H1 (cell line): ENCODE measurements at regions not wholly inside any gene's neighbourhood (a gene's known extent, or its start where the extent isn't known, plus 50 kb on each side); places are given as distances from the start of the nearest gene placed in this dataset.

Experiments used
- CTCF ChIA-PET: fragments of 300-600 bp; sonication (Branson Sonifier 250); formaldehyde crosslinking; loops from one replicate; lab custom pipeline; 2021; ENCODE audit not compliant: partially characterized antibody; lab: Charles Lee
- POLR2A ChIA-PET: fragments of 300-600 bp; sonication (Branson Sonifier 250); formaldehyde crosslinking; loops from one replicate; lab custom pipeline; 2021; ENCODE audit warnings: inconsistent platforms; ENCODE audit not compliant: partially characterized antibody; lab: Charles Lee
- DNase-seq, 2 experiments: peaks; one replicate each; pipeline versions ENCODE4 v3.0.0 to v3.0.0-alpha.2; 2010 to 2022; ENCODE audit warnings: low spot score in 2 of 2, low read depth in 1 of 2, mixed read lengths in 1 of 2
- FAIRE-seq: peaks from 2 replicates; lab custom pipeline; 2011; peaks lifted over from hg19 to GRCh38; lab: Jason Lieb, UNC
- H2AFZ ChIP-seq: 2 replicates; pipeline ENCODE4 v1.8.1; 2012; ENCODE audit warnings: low read length, inconsistent platforms
- H2AK5ac ChIP-seq: 2 replicates; pipeline ENCODE4 v1.6.1; 2013; ENCODE audit warnings: low read depth, low read length
- H2BK120ac ChIP-seq: replicated peaks from 2 replicates; pipeline ENCODE3; 2013; ENCODE audit warnings: low read depth, low read length, inconsistent platforms
- H2BK12ac ChIP-seq: 2 replicates; pipeline ENCODE4 v1.6.1; 2013; ENCODE audit warnings: low read depth, low read length
- H2BK15ac ChIP-seq: 2 replicates; pipeline ENCODE4 v1.6.1; 2013; ENCODE audit warnings: low read length
- H2BK20ac ChIP-seq: 2 replicates; pipeline ENCODE4 v1.6.1; 2013; ENCODE audit warnings: low read length
- H2BK5ac ChIP-seq: 2 replicates; pipeline ENCODE4 v1.6.1; 2013; ENCODE audit warnings: low read depth, low read length
- H3K14ac ChIP-seq: 2 replicates; pipeline ENCODE4 v1.6.1; 2013; ENCODE audit warnings: inconsistent platforms; ENCODE audit not compliant: insufficient read length
- H3K18ac ChIP-seq: 2 replicates; pipeline ENCODE4 v1.6.1; 2013; ENCODE audit warnings: low read length; ENCODE audit errors: extremely low read depth
- H3K23ac ChIP-seq: 2 replicates; pipeline ENCODE4 v1.6.1; 2013; ENCODE audit warnings: inconsistent platforms; ENCODE audit not compliant: insufficient read length
- H3K23me2 ChIP-seq: 2 replicates; pipeline ENCODE4 v1.6.1; 2013; ENCODE audit warnings: low read depth, low read length
- H3K27ac ChIP-seq: 2 replicates; pipeline ENCODE4 v1.6.1; 2011; ENCODE audit warnings: low read depth, low read length, inconsistent platforms
- H3K27me3 ChIP-seq, 4 experiments: replicated peaks in 1 of 4; 1 replicate in 1 of 4; 2 replicates in 3 of 4; pipeline versions ENCODE4 v1.6.1 to v1.8.1; 2011 to 2013; ENCODE audit warnings: low read length in 3 of 4, mild to moderate bottlenecking in 3 of 4, inconsistent platforms in 2 of 4, mixed read lengths in 2 of 4, moderate library complexity in 1 of 4; ENCODE audit not compliant: control insufficient read depth in 3 of 4, insufficient read depth in 3 of 4; ENCODE audit errors: extremely low read depth in 1 of 4
- H3K36me3 ChIP-seq, 4 experiments: 2 replicates each; pipeline versions ENCODE4 v1.6.1 to v1.8.1; 2011 to 2013; ENCODE audit warnings: mild to moderate bottlenecking in 4 of 4, low read length in 3 of 4, moderate library complexity in 2 of 4, control low read depth in 1 of 4, inconsistent platforms in 1 of 4; ENCODE audit not compliant: insufficient read depth in 4 of 4, control insufficient read depth in 2 of 4
- H3K4ac ChIP-seq: replicated peaks from 2 replicates; pipeline ENCODE3; 2013; ENCODE audit warnings: low read length, low read depth, mixed read lengths, inconsistent platforms; ENCODE audit not compliant: insufficient read length
- H3K4me1 ChIP-seq, 4 experiments: replicated peaks in 1 of 4; 1 replicate in 1 of 4; 2 replicates in 3 of 4; pipeline versions ENCODE4 v1.6.1 to v1.8.1; 2011 to 2013; ENCODE audit warnings: low read length in 3 of 4, inconsistent platforms in 2 of 4, mixed read lengths in 1 of 4; ENCODE audit not compliant: insufficient read depth in 4 of 4, control insufficient read depth in 3 of 4
- H3K4me2 ChIP-seq, 2 experiments: 2 replicates each; pipeline versions ENCODE4 v1.6.1 to v1.8.1; 2011 to 2013; ENCODE audit warnings: low read depth in 2 of 2, low read length in 2 of 2, control low read depth in 1 of 2, inconsistent platforms in 1 of 2, mild to moderate bottlenecking in 1 of 2; ENCODE audit not compliant: insufficient read depth in 1 of 2
- H3K4me3 ChIP-seq, 4 experiments: fragments of 200-600, 300-600 bp in 1 of 4; sonication (generic), shearing (Covaris generic), sonication (Bioruptor Twin) in 1 of 4; 2 replicates each; pipeline versions ENCODE4 v1.5.1 to v1.8.1; 2011 to 2016; ENCODE audit warnings: low read length in 4 of 4, low read depth in 3 of 4, control low read depth in 2 of 4, inconsistent platforms in 2 of 4, mild to moderate bottlenecking in 2 of 4, mixed read lengths in 1 of 4, moderate library complexity in 1 of 4; ENCODE audit not compliant: insufficient read depth in 2 of 4; ENCODE audit errors: extremely low read depth in 1 of 4
- H3K56ac ChIP-seq: replicated peaks from 2 replicates; pipeline ENCODE3; 2013; ENCODE audit warnings: low read depth, mild to moderate bottlenecking, mixed read lengths, low read length, inconsistent platforms; ENCODE audit not compliant: insufficient read length
- H3K79me1 ChIP-seq: 2 replicates; pipeline ENCODE4 v1.6.1; 2013; ENCODE audit warnings: low read depth, low read length, control low read depth
- H3K79me2 ChIP-seq, 2 experiments: 2 replicates each; pipeline versions ENCODE4 v1.6.1 to v1.8.1; 2012 to 2013; ENCODE audit warnings: low read length in 2 of 2, mild to moderate bottlenecking in 2 of 2, inconsistent platforms in 1 of 2; ENCODE audit not compliant: insufficient read depth in 2 of 2, control insufficient read depth in 1 of 2
- H3K9ac ChIP-seq, 4 experiments: replicated peaks in 1 of 4; 1 replicate in 1 of 4; 2 replicates in 3 of 4; pipeline versions ENCODE4 v1.6.1 to v1.8.1; 2011 to 2013; ENCODE audit warnings: low read depth in 3 of 4, low read length in 3 of 4, control low read depth in 2 of 4, mild to moderate bottlenecking in 2 of 4, moderate library complexity in 2 of 4, inconsistent platforms in 1 of 4; ENCODE audit errors: extremely low read depth in 1 of 4
- H3K9me3 ChIP-seq, 2 experiments: 2 replicates each; pipeline versions ENCODE4 v1.6.1 to v1.8.1; 2012 to 2013; ENCODE audit warnings: mild to moderate bottlenecking in 2 of 2, moderate library complexity in 2 of 2, control low read depth in 1 of 2, inconsistent platforms in 1 of 2, low read depth in 1 of 2, low read length in 1 of 2, mixed read lengths in 1 of 2; ENCODE audit not compliant: insufficient read depth in 2 of 2
- H4K20me1 ChIP-seq, 2 experiments: replicated peaks in 1 of 2; 2 replicates each; pipeline versions ENCODE3 to v1.8.1; 2011 to 2013; ENCODE audit warnings: inconsistent platforms in 2 of 2, low read length in 2 of 2, mild to moderate bottlenecking in 1 of 2; ENCODE audit not compliant: insufficient read depth in 2 of 2, control insufficient read depth in 1 of 2
- H4K5ac ChIP-seq: 2 replicates; pipeline ENCODE4 v1.6.1; 2013; ENCODE audit warnings: low read length, low read depth, mixed read lengths, inconsistent platforms; ENCODE audit not compliant: insufficient read length
- H4K8ac ChIP-seq: 2 replicates; pipeline ENCODE4 v1.8.0; 2013; ENCODE audit warnings: mild to moderate bottlenecking, moderate library complexity, low read length, inconsistent platforms; ENCODE audit not compliant: insufficient read depth; ENCODE audit errors: extremely low read depth
- H4K91ac ChIP-seq: replicated peaks from 2 replicates; pipeline ENCODE3; 2013; ENCODE audit warnings: low read length, mixed read lengths, inconsistent platforms; ENCODE audit not compliant: insufficient read length
- BCL11A ChIP-seq, 2 experiments: IDR thresholded peaks; one replicate each; pipeline ENCODE4 v1.6.1; 2011; ENCODE audit warnings: low read depth in 2 of 2, low read length in 2 of 2, mild to moderate bottlenecking in 2 of 2
- EGR1 ChIP-seq: IDR thresholded peaks from 2 replicates; pipeline ENCODE4 v1.6.1; 2011; ENCODE audit warnings: low read depth, low read length, borderline replicate concordance
- KDM4A ChIP-seq: IDR thresholded peaks from one replicate; pipeline ENCODE4 v1.7.1; 2012; ENCODE audit warnings: low read depth, mild to moderate bottlenecking, moderate library complexity, low read length, inconsistent platforms; ENCODE audit not compliant: severe bottlenecking
- POLR2A ChIP-seq, 2 experiments: IDR thresholded peaks; 1 replicate in 1 of 2; 2 replicates in 1 of 2; pipeline ENCODE4 v1.6.1; 2011; ENCODE audit warnings: low read depth in 2 of 2, low read length in 2 of 2, mild to moderate bottlenecking in 2 of 2; ENCODE audit errors: control extremely low read depth in 1 of 2
- POU5F1 ChIP-seq: IDR thresholded peaks from 2 replicates; pipeline ENCODE4 v1.6.1; 2011; ENCODE audit warnings: low read depth, mild to moderate bottlenecking, low read length, moderate library complexity
- SIN3A ChIP-seq, 2 experiments: IDR thresholded peaks in 1 of 2; conservative IDR thresholded peaks in 1 of 2; 2 replicates each; pipeline ENCODE4 v1.6.1; 2011 to 2012; ENCODE audit warnings: low read length in 2 of 2, improper control_type of control experiment in 1 of 2, low read depth in 1 of 2, mild to moderate bottlenecking in 1 of 2
- SP4 ChIP-seq: IDR thresholded peaks from 2 replicates; pipeline ENCODE4 v1.6.1; 2012; ENCODE audit warnings: low read length, inconsistent platforms
- TCF12 ChIP-seq: IDR thresholded peaks from 2 replicates; pipeline ENCODE4 v1.6.1; 2011; ENCODE audit warnings: low read depth, mild to moderate bottlenecking, low read length
- TEAD4 ChIP-seq: IDR thresholded peaks from 2 replicates; pipeline ENCODE4 v1.6.1; 2012; ENCODE audit warnings: low read depth, low read length, inconsistent platforms, mixed read lengths
- YY1 ChIP-seq: IDR thresholded peaks from 2 replicates; pipeline ENCODE4 v1.6.1; 2011; ENCODE audit warnings: low read depth, mild to moderate bottlenecking, low read length
- WGBS, 2 experiments: shearing (Covaris generic) in 1 of 2; methylation state at CpG; one replicate each; pipeline versions ENCODE4 v1.1.6 to v1.1.7; 2013 to 2015; ENCODE audit warnings: low lambda C conversion rate in 2 of 2, mixed read lengths in 2 of 2, inconsistent platforms in 1 of 2, low coverage in 1 of 2, missing lambda C conversion rate in 1 of 2; ENCODE audit not compliant: insufficient replicate concordance in 2 of 2, insufficient coverage in 1 of 2, insufficient read length in 1 of 2; ENCODE audit errors: extremely low coverage in 1 of 2, missing lambda C conversion rate in 1 of 2; 5-methylcytosine and 5-hydroxymethylcytosine counted together
- TF ChIP-seq, protein P1 (sequence below): IDR thresholded peaks from 2 replicates; pipeline ENCODE4 v1.6.1; 2012; ENCODE audit warnings: inconsistent platforms

DNA sequence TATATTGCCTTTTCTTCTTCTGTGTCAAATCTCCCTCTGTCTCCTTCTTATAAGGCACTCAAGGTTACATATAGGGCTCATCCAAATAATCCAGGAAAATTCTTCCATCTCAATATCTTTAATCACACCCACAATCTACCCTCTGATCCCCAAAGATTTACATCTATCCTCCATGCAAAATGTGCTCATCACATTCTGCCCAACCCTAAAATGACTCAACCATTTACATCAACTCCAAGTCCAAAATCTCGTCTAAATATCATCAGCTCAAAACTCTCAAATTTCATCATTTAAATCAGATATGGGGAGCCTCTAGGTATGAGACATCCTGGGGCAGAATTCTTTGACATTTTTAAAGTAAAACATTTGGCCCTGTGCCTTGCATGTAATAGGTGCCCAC, 1349.8 kb downstream of the SUCLG1 start:
- DNase-seq (no peak), FAIRE-seq (no peak)
- Histone ChIP-seq H4K91ac (no peak overlapping the region), H2BK20ac (no peak overlapping the region), H3K27me3 (peaks cover 0 to 1% (median 0%) of the 10 kb centered on the region in 4 experiments; a peak in 1 of 7 replicates), H3K56ac (no peak overlapping the region), H2BK15ac (no peak overlapping the region), H3K79me1 (no peaks in the 10 kb centered on the region), H3K23ac (no peak overlapping the region), H3K23me2 (no peaks in the 10 kb centered on the region), H3K14ac (no peak overlapping the region), H2AK5ac (no peak overlapping the region), H3K4ac (no peak overlapping the region), H2BK5ac (no peak overlapping the region), H3K36me3 (no peaks in the 10 kb centered on the region; a peak in 1 of 8 replicates), H2AFZ (no peak overlapping the region), H2BK120ac (no peak overlapping the region), H3K18ac (no peak overlapping the region), H4K20me1 (no peaks in the 10 kb centered on the region), H3K9ac (no peak overlapping the region), H4K8ac (no peak overlapping the region), H2BK12ac (no peak overlapping the region), H3K4me1 (peaks cover 0 to 1% (median 0%) of the 10 kb centered on the region in 4 experiments; a peak in 1 of 7 replicates), H4K5ac (no peak overlapping the region), H3K4me2 (no peak overlapping the region), H3K4me3 (no peak overlapping the region), H3K79me2 (no peaks in the 10 kb centered on the region), H3K27ac (no peak overlapping the region), H3K9me3 (peaks cover 6 to 9% of the 10 kb centered on the region in 2 experiments; a peak in 2 of 4 replicates)
- WGBS, 2 experiments = 92% methylated on average over 1 of the region's 1 CpG; no CpG with 5 or more reads in 1 of the 2 experiments
- CTCF ChIA-PET = no interaction called here
- TF ChIP-seq YY1 = no peak
- TF ChIP-seq KDM4A = no peak
- TF ChIP-seq POLR2A (IDR thresholded peaks at IDR 0.05; ENCODE audit: control extremely low read depth in 1 of 2, low read depth in 2 of 2, low read length in 2 of 2) = no peak
- no peak for TF ChIP-seq TCF12
- TF ChIP-seq EGR1 = no peak
- TF ChIP-seq, protein P1, sequence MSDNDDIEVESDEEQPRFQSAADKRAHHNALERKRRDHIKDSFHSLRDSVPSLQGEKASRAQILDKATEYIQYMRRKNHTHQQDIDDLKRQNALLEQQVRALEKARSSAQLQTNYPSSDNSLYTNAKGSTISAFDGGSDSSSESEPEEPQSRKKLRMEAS = no peak
- no peak for TF ChIP-seq SIN3A (conservative IDR thresholded peaks at IDR 0.05 in 1 of 2, IDR thresholded peaks at IDR 0.05 in 1 of 2; ENCODE audit: low read depth in 1 of 2, low read length in 2 of 2)
- TF ChIP-seq SP4 = no peak
- TF ChIP-seq TEAD4 = no peak
- no peak for TF ChIP-seq BCL11A (IDR thresholded peaks at IDR 0.05; ENCODE audit: low read depth in 2 of 2, low read length in 2 of 2)
- TF ChIP-seq POU5F1 = no peak
- POLR2A ChIA-PET = no interaction called here
